Amniotic stem cell (primary cell): ENCODE measurements at regions not wholly inside any gene's neighbourhood (a gene's known extent, or its start where the extent isn't known, plus 50 kb on each side); places are given as distances from the start of the nearest gene placed in this dataset.
"Not testable (repeated sequence)": the region's sequence is repeated elsewhere in the genome, so short reads cannot be mapped to it uniquely, and the experiment has no call there.

Experiments
- DNase-seq: peaks from one replicate; lab custom pipeline; 2025; lab: John Stamatoyannopoulos, UW

DNA sequence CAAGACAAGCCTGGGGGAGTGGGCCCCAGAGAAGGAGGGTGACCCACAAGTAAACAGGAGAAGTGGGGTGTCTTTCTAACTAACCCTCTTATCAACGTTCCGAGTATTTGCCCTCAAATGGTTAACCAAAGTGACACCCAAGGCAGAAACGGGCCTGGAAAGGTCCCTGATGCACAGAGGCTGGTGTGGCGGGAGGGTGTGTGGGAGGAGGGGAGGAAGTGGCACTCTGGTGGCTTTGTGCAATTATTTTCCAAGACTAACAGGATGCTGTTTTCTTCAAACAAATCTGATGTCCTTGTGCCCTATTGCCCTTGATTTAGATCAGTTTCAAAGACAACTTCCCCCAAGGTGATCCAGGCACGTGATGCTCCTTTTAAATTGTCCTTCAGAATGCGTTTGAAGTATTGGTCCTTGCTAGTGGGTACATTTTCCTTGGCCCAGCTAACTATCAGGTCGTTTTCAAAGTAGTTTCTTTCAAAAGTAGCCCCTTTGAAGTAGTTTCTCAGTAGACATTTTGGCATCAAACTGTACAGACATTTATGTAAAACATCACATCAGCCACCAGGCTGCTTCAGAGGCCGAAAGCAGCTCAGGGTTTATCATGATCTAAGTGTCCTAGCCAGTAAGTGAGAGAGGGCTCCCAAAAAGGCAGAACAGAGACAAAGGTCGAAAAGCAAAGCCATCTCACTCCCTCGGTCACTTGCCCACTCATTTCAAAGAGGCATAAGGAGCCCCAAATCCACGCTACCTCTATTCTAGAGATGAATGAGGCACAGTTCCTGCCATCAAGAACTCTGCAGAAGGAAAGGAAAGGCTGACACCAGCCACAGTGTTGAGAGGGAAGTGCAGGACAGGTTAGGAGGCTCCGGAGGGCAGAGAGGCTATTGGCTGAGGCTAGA is 371.1 kb upstream of the ID2 start:
- DNase-seq = no peak

DNA sequence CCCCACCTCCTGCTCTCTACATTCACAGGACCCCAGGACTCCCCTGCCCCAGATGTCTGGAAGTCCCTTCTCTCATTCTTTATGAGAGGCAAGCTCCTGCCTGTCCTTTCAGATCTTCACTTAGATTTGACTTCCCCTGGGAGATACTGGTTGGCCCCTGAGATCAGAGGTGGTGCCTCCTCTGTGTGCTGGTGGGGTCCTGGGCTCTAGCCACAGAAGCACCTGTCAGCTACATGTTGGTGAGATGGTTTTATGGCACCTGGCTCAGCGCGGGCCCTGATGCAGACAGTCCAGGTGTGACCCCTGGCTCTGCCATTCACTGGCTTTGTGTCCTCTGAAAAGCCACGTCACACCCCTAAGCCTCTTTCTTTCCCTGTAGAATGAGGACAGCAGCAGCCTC is 369.6 kb upstream of the ID2 start:
- no peak for DNase-seq

DNA sequence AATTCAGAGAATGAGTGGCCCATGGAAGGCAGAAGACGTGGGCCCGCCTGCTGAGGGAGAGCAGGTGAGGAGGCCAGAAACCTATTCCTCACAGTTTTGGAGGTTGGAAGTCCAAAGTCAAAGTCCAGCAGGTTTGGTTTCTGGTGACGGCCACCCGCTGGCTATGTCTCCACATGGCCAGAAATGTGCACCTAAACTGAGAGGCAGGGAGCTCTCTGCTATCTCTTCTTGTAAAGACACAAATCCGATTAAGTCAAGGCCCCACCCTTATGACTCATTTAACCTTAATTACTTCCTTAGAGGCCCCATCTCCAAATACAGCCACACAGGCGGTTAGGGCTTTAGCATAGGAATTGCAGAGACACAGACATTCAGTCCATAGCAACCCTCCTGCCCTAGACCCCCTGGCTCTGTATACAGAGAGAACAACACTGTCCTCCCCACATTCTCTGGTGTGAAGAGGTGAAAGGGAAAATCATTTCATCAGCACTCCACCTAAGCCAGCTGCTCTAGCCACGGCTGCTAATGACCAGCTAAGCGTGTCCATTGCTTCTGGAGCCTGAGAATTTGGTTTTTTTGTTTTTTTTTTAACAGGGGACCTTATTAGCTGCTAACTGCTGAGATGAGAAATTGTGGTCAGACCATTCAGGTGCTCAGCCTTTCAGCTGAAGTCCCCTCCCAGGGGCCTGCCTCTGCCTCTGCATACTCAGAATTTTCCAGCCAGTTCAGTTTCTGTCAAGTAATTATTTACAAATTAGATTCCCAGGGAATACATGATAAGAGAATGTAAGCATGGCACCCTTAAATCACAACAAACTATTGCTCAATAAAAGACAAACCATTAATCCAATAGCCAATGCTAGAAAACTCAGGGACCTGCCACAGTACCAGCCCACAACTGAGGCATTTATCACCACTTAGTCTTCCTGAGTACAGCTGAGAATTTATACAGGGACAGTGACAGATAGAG is 368.7 kb upstream of the ID2 start:
- DNase-seq = no peak

DNA sequence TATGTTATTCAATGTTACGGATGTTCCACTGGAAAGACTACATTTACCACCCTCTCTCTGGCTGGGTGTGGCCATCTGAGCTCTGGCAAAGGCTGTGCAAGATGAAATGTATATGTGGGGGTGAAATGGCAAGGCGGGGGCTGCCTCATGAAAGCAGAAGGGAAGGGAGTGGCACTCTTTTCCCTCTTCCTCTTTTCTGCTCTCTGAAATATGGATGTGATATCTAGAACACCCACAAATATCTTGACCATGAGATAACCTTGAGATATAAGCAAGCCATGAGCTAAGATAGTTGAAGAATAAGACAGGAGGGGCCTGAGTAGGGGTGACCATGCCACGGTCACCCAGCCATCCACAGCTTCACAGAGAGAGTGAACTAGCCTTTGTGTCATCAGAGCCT is 367.8 kb upstream of the ID2 start:
- DNase-seq = no peak

DNA sequence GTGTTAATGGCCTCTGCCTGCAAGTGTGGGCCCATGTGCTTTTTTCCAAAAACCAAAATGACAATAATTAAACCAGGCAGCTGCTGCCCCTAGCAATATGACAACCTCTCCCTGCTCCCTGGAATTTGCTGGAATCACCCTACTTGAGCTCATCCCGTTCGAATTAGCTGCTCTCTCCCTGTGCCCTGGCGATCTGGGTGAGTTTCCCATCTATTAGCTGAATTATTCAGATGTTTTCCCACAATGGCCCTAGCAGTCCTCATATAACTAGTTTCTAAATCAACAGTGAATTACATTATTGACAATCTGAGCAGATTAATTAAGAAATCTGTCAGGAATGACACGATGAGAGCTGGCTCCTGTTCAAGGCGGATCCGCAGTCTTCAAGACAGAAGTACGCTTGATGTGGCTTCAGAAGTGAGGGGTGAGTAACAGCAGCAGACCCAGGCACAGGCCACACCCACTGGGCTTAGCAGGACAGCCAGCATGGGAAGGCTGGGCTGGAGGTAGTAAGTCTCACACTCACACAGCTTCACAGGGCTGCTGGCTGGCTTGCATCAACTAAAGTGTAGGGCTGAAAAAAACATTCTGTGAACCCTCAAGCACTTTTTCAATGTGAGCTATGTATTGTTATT is 366.2 kb upstream of the ID2 start:
- no peak for DNase-seq

DNA sequence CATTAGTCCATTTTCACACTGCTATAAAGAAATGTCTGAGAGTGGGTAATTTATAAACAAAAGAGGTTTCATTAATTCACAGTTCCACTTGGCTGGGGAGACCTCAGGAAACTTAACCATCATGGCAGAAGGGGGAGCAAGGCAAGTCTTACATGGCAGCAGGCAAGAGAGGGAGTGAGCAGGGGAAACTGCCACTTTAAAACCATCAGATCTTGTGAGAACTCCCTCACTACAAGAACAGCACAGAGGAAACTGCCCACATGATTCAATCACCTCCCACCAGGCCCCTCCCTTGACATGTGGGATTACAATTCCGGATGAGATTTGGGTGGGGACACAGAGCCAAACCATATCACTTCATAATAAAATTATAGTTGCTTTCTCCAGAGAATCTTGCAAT is 365.5 kb upstream of the ID2 start:
- DNase-seq = no peak

DNA sequence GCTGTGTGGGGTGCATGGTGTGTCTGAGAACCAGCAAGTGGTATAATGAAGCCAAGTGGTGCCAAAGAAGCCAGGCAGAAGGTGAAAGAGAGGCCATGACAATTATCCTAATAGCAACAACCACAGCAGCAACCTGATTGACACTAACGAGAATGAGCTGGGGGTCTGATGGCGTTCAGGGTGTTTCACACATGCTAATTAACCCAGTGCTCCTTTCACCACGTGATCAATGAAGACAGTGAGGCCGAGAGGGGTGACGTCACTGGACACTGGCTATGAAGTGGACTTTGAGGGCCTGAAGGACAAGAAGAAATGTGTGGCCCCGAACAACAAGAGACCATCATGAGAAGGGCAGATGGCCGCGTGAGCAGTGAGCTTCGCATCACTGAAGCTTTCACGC is 364.4 kb upstream of the ID2 start:
- no peak for DNase-seq

DNA sequence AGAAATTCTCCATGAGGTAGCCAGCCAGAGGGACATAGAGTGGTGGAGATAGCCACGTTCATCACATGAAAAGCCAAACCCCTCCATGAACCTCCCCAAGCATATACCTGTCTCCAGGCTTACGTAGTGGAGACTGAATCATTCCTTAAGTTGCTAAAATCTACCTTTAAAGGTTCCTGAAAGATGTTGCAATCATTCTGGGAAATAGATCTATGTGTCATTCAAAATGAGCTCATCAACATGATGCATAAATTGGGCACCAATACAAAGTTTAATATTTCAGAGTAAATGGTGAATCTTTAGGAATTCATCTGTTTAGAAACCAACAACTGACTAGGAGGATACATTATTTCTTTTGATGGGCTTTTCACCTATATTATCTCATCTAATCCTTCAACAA is 362.6 kb upstream of the ID2 start:
- DNase-seq = no peak

DNA sequence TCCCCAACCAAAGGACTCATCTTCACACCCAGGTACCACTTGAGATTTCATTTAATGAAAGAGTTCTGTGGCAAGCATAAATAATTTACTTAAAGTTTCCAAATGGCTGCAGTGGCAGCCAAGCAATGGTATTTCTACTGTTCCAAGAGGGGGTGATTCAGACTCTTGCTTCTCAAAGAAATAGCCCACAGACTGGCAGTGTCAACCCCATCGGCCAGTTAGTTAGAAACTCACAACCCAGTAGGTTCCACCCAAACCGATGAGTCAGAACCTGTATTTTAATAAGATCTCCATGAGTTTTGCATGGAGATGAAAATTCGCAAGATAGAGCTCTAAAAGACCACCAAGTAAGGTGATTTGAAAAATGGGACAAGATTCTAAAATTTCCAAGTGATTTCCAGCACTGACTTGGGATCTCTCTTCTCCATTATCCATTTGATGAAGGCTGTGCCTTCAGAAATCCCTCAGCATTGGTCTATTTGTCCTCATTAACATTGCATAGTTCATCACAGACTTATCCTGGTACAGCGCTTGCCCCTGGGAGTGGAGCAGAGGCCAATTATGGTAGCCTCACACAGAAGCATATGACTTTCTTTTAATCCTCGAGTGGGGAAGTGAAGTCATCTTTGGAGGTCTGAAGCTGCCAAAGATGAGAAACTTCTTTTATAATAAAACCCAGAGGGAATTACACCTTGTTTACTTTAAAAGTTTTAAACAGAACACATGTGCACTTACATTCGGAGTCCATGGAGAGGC is 361.4 kb upstream of the ID2 start:
- no peak for DNase-seq

DNA sequence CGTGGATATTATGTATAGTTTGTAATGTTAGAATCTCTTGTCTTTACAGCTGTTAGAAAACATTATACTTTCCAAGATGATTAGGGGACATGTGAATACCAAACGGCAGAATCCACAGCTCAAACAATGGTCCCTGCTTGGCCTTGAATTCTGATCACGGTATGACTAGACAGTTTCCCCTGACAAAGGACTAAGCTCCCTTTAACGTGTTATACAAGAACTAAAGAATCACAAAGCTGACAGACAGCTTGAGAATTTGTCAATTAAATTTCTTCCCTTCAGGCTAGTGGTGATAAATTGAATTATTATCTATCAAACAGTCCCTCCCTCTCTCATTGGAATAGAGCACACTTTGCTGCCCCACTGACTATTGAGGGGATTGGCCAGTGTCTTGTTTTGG is 359.2 kb upstream of the ID2 start:
- no peak for DNase-seq

DNA sequence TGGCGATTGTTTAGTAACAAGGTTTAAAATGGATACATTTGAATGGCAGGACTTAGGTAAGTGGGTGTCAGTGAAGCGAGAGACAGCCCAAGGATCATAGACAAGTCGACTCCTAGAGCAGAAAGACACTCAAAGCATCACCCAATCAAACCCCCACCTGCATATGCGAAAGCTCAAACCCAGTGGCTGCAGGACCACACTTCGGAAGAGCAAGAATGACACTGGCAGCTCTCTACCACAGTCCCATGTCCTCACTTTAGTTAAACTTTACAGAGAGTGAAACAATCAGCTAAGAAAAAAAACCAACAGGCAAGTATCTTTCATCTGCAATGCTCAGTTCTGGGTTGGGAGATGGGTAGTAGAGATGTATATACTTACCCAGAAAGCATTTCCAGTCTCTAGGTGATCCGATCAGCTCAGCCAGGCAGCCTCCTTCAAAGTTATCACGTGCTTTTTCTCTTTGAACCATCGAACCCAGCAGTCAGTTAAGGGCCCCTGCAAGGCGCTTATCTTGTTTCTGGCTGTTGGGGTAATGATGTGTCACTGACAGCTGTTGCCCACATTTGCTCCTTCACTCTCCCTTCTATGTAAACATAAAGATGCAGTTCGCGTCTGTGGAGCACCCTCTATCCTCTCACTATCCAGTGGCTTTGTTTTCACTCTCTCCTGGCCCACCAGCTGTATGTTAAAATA is 357.5 kb upstream of the ID2 start:
- DNase-seq = no peak

DNA sequence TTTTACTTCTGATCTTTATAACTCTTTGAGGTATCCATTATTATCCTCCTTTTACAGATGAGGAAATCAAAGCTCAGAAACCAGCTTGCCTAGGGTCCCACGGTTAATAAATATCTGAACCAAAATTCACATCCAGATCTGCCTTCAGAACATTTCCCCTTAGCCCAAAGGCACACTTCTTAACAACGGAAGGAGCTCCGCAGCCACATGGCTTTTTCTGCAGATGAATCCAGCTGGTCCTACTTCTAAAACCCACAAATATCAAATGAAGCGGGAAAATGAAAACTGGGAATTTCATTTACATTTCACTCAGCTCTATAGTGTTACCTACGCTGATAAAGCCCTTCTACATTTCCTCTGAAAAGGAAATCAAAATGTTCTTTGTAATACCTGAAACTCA is 357.0 kb upstream of the ID2 start:
- DNase-seq = no peak

DNA sequence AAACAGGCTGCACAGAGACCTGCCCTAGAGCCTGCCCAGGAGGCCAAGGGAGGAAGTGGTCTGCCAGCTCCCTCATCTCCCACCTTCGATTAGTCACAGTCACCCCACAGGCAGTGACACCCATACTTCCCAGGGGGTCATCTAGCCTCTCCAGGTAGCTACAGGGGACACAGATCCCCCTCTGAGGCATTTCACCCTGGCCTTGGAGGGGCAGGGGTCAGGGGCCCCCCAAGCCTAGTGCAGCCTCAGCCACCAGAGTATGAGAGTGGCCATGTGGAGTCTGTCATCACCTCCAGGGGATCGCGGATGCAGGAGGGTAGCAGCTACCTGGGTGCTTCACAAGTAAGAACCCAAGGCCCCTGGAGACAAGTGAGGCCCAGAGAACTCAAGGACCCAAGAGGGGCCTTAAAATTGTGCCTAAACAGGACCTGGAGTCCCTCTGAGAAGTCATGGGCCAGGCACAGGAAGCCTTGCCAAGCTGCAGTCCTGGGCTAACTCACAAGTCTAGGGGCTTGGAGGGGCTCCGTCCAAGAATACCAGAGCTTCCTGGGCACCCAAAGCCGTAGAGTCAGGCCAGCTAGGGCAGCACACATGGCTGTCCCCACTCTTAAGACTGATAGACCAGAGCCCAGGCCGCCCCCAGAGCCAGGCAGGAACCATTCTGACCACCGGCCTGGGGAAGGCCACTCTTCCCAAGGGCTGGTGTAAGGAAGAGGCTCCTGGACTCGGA is 354.3 kb upstream of the ID2 start:
- no peak for DNase-seq

DNA sequence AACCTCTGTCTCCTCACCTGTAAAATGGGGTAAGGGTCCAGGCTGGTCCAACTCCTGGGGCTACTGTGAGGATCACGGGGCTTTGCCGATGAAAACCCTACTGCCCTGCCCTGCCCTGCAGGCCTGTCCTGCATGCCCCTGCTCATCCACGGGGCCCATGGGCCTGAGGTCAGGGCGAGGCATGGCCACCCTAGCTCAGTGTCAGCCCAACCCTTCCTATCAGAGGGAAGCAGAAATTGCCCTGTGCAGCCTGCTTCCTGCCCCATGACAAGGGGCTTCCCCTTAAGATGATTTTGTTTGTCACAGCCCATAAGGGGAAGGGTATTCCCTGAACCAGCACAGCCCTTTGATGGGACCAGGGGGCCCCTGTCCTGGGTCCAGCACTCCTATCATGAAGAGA is 353.6 kb upstream of the ID2 start:
- no peak for DNase-seq

DNA sequence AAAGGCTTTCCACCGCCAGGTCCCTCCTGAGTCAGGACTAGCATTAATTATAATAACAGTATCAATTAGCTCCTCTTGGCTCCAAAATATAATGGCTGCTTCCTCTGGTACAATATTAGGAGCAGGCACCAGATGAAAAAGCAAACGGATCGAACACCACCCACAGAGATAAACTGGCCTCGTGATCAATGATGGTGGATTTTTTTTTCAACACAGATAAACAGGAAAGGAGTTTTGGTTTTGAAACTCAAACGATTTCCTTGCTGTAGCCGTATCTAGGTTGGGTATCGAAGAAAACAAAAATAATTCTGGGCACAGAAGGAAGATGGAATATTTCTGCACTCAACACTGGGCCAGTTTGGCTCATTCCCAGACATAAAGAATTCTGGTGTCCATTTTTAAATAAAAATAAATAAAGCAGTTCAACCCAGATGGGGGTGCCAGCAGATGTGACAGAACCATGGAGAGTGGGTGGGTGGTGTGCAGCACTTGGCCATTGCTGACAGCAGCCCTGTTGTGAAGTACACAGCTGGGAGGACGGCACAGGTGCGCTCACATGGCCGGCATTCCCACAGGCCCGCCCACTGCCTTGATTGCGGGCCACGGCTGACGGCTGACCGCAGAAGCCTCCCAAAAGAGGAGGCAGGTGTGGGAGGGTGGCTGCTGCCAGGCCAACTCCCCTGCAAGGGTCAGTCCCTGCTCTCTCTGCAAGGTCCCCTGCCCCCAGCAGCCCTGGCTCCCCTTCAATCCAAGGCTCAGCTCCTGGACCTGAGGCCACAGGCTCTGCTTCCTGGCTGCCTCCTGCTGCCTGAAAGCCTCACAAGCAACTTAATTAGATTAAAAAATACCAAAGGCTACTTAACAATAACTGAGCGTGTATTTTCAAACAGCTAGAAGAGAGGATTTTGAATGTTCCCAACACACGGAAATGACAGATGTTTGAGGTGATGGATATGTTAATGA is 351.9 kb upstream of the ID2 start:
- no peak for DNase-seq

DNA sequence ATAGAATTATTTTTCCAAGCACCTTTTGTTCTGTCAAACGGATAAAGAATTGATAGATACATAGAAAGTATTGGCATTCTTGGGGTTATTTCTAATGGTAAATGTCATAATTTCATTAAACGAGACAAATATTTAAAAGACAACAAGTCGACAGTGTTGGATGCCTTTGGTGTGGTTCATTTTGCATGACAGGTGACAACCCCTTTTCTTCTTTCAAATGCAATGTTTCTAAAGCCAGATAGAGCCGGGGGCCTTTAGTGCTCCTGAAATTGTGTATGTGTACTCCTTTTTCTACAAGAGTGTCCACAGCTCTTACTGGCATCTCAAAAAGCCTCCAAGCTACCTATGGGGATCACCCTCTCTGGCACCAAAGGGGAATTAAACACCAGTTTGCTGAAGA is 350.8 kb upstream of the ID2 start:
- no peak for DNase-seq

DNA sequence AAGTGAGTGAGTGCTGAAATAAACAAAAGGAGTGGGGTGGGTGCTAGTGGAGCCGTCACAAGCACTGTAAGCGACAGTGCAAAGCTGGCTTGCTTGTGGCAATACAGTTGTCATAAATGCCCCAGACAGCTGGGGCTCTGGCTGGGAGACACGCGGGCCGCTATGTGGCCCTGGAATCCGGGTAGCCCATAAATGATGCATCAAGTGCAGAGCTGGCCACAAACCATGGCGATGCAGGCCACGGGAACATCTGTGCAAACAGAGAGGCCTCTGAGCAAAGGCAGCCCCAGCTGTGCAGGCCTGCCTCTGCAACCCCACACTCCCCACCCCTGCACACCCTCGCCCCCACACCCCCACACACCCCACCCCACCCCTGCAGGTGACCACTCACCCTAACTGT is 349.2 kb upstream of the ID2 start:
- no peak for DNase-seq

DNA sequence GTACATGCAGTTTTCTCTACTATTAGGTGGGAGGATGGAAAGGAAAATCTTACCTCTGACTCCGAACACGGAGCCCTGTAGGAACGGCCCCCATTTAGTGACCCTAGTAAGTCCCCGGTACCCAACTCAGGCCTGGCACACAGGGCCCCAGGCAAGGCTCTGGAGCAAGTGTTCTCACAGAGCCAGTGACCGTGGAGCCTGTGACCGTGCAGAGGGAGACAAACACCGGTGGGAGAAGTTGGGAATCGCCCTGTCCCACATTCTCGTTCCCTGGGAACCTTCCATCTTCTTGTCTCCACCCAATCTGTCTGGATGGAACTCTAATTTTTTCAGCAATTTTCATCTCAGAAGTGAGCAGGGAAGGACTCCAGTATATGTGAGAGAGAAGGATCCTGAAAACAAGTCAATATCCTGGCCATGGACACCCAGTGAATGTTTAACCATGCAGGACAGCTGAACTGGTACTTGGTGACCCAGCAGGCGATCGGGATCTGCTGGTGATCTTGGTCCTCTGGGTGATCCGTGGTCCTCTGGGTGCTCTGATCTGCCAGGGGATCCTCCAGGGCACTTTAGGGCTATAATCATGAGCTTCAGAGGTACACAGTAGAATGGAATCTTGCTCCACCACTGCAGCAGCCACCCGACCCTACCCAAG is 348.6 kb upstream of the ID2 start:
- DNase-seq = no peak

DNA sequence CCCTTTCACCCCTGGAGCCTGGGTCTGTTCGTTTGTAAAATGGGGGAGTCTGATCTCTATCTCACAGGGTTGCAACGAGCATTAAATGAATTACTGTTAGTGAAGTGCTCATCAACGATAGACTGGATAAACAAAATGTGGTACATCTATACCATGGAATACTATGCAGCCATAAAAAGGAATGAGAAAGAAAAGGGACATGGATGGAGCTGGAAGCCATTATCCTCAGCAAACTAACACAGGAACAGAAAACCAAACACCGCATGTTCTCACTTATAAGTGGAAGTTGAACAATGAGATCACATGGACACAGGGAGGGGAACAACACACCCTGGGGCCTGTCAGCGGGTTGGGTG is 348.0 kb upstream of the ID2 start:
- not testable (repeated sequence) for DNase-seq
